Activated CD8-positive, alpha-beta memory T cell treated with anti-CD3 and anti-CD28 coated beads for 36 hours (primary cell): ENCODE measurements at regions not wholly inside any gene's neighbourhood (a gene's known extent, or its start where the extent isn't known, plus 50 kb on each side); places are given as distances from the start of the nearest gene placed in this dataset.
"Not testable (repeated sequence)": the region's sequence is repeated elsewhere in the genome, so short reads cannot be mapped to it uniquely, and the experiment has no call there.

Experiments used
- CTCF ChIA-PET: fragments of 350-600 bp; sonication (Branson Sonifier 250); formaldehyde crosslinking; loops from one replicate; lab custom pipeline; 2021; ENCODE audit warnings: antibody characterized with exemption; lab: Charles Lee
- POLR2A ChIA-PET: fragments of 350-600 bp; sonication (Branson Sonifier 250); formaldehyde crosslinking; loops from one replicate; lab custom pipeline; 2021; ENCODE audit warnings: antibody characterized with exemption; lab: Charles Lee

- POLR2A ChIA-PET = no interaction called here
- CTCF ChIA-PET = no interaction called here
These were observed 195.7 kb upstream of the TOX3 start for GRCh38 chr16:52742608-52743170.

GRCh38 chr16:52742052-52742451 lies 195.1 kb upstream of the TOX3 start:
- CTCF ChIA-PET = no interaction called here
- POLR2A ChIA-PET = no interaction called here

- POLR2A ChIA-PET = no interaction called here
- CTCF ChIA-PET = no interaction called here
These were observed 194.4 kb upstream of the TOX3 start for GRCh38 chr16:52741351-52741750.

DNA sequence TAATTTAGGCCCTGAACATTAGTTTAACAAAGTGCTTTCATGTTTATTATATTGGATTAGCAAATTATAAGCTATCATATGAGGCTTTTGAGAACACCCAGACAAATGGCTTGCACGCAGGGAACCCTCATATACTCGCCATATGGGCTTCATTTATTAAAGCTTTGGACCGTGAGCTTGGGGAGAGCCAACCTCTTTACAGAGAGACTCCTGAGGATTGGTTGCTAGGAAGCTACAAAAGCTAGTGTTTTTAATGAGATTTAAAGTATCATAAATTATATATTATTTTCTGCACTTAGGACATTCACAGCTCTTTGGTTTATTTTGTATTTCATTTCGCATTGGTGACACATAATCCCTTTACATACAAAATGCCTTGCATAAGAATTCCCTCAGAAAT lies 193.8 kb upstream of the TOX3 start:
- CTCF ChIA-PET = no interaction called here
- POLR2A ChIA-PET = no interaction called here

DNA sequence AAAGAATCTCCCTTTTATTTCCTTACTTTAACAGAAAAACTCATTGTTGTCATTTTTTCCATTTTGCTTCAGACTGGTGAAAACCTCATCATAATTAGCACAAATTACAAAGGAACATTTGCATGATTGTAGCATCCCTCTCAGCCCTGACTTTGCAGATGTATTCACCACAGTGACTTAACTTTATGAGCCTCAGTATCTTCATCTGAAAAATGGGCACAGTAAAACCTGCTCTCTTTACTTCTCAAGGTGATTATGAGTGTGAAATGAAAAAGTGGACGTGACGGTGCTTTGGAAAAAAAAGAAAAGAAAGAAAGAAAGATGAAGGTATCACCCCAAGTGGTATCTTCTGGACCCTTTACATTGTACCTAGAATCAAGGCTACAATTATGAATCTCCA lies 193.4 kb upstream of the TOX3 start:
- CTCF ChIA-PET = no interaction called here

DNA sequence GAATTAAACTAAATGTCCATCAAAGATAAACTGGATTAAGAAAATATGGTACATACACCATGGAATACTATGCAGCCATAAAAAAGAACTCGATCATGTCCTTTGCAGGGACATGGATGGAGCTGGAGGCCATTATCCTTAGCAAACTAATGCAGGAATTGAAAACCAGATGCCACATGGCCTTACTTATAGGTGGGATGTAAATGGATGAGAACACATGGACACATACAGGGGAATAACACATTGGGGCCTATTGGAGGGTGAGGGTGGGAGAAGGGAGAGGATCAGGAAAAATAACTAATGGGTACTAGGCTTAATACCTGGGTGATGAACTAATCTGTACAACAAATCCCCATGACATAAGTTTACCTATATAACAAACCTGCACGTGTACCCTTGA lies 192.0 kb upstream of the TOX3 start:
- CTCF ChIA-PET, POLR2A ChIA-PET: not testable (repeated sequence)

More for the DNA sequence above, 193.4 kb upstream of the TOX3 start:
- POLR2A ChIA-PET = no interaction called here

DNA sequence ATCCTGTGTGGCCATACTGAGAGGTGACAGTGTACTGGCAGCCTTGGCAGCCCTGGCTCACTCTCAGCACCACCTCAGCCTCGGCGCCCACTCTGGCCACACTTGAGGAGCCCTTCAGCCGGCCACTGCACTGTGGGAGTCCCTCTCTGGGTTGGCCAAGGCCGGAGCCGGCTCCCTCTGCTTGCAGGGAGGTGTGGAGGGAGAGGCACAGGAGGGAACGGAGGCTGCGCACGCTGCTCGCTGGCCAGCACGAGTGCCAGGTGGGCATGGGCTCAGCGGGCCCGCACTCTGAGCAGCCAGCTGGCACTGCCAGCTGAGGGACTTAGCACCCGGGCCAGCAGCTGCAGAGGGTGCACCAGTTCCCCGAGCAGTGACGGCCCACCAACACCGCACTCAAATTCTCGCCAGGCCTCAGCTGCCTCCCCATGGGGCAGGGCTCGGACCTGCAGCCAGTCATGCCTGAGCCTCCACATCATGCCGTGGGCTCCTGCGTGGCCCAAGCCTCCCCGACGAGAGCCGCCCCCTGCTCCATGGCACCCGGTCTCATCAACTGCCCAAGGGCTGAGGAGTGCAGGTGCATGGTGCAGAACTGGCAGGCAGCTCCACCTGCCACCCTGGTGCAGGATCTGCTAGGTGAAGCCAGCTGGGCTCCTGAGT lies 184.4 kb upstream of the TOX3 start:
- ChIA-PET POLR2A (no interaction called here), CTCF (no interaction called here)

DNA sequence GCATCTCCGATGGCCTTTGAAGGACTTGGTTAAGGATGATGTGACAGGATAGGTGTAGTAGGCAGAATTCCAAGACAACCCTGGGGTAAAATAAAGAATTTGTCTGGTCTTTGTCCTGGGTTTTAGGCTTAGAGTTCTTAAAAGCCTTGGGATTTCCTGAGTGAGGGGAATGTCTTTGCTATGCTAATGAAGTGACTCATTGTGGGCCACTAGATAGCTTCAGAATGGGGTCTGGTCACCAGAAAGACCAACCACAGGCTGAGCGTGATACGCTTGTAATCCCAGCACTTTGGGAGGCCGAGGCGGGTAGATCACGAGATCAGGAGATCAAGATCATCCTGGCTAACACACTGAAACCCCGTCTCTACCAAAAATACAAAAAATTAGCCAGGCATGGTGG lies 182.8 kb upstream of the TOX3 start:
- POLR2A ChIA-PET = no interaction called here
- CTCF ChIA-PET = no interaction called here

DNA sequence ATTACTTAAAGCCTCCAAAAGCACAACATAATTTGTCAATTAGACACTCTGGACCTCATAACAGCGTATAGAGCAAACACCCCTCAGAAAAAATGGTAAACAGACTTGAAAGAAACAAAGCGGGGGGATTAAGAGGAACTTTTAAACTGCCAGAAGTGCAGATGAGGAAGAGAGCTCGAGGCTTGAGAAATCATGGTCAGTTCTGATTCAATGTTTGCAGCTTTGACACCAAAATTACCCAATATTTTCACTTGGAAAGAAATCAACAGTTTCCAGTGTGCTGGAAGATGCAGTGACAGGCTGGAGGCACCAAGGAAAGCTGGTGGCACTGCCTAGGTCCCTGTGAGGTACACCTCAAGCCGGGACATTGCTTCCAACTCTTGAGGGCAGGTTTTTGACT lies 180.9 kb upstream of the TOX3 start:
- ChIA-PET CTCF (no interaction called here), POLR2A (no interaction called here)

GRCh38 chr16:52727441-52727840 lies 180.5 kb upstream of the TOX3 start:
- POLR2A ChIA-PET = no interaction called here
- CTCF ChIA-PET = no interaction called here

DNA sequence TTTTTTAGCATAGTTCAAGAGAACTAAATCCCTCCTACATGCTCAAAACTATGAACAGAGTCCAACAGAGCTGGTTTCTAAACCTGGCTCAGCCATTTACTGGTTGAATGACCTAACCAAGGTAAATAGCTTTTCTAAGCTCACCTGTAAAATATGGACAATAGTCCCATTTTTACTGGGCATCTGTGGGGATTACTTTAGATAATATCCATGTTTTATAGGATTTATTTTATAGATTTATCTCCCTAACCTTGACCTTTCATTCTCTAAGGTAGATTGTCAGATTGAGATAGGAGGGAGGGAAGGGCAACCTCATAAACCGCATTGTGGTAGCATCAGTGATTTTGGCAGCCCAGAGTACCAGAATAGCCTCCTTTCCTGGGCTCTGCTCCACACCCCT lies 178.5 kb upstream of the TOX3 start:
- POLR2A ChIA-PET = no interaction called here
- CTCF ChIA-PET = no interaction called here

- CTCF ChIA-PET = no interaction called here
- POLR2A ChIA-PET = no interaction called here
These were observed 178.1 kb upstream of the TOX3 start for GRCh38 chr16:52725043-52725442.

DNA sequence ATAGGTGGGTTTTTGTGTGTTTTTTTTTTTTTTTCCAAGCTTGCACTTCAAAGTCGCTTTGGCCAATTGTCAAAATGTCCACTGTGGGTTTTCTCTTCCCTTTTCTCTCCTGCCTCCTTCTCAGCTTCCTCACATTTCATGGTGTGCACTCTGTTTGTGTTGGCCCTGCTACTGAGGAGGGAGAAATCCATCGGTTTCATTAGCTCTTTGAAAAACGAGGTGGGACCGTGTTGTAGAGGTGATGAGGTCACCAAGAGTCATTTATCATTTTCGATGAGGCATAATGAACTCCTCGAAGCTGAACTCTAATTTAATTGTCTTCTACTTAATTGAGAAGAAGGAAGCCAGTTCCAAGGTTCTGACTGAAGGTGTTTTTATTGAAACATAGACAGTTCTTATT lies 174.4 kb upstream of the TOX3 start:
- ChIA-PET CTCF (no interaction called here), POLR2A (no interaction called here)

- ChIA-PET POLR2A (no interaction called here), CTCF (no interaction called here)
These were observed 171.1 kb upstream of the TOX3 start for GRCh38 chr16:52718046-52718445.

GRCh38 chr16:52713740-52714139 lies 166.8 kb upstream of the TOX3 start:
- CTCF ChIA-PET = no interaction called here

GRCh38 chr16:52709306-52709705 lies 162.4 kb upstream of the TOX3 start:
- ChIA-PET POLR2A (no interaction called here), CTCF (no interaction called here)

More at GRCh38 chr16:52713740-52714139, 166.8 kb upstream of the TOX3 start:
- POLR2A ChIA-PET = no interaction called here

DNA sequence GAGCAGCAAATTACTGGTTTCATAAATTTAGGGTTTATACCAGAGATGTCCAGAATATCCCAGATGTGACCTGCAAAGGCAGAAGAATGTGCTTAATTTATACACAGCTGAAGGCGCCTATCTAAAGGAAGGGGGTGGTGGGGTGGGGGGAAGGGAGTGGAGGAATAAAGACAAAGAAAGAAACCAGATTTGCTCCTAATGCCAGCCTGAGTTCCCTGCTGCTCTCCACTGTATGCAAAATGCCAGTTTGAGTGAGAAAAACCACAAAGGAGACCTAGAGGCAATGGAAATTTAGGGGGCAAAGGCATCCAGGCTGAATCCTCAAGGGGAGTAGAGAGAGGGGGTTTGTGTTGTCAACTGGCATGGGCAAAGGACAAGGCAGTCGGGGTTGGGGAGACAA lies 161.5 kb upstream of the TOX3 start:
- ChIA-PET CTCF (no interaction called here), POLR2A (no interaction called here)

- ChIA-PET CTCF (no interaction called here), POLR2A (no interaction called here)
These were observed 160.9 kb upstream of the TOX3 start for GRCh38 chr16:52707676-52708337.

DNA sequence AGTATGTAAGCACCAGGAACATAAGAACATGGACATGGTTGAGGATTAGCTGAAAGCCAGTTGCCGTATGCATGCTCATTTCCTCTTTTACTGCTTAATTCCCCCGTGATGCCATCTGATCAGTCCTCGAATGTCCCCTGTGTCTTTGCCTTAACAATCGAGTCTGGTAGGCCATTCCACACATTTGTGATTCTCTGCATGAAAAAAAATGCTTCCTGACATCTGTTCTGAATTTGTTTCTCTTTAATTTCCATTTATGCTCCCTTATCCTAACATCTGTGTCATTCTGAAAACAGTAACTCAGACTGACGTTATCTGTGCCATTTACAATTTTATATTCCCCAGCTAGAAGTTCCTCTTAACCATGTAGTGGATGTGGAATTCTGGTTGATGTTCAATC lies 158.2 kb upstream of the TOX3 start:
- ChIA-PET POLR2A (no interaction called here), CTCF (no interaction called here)

DNA sequence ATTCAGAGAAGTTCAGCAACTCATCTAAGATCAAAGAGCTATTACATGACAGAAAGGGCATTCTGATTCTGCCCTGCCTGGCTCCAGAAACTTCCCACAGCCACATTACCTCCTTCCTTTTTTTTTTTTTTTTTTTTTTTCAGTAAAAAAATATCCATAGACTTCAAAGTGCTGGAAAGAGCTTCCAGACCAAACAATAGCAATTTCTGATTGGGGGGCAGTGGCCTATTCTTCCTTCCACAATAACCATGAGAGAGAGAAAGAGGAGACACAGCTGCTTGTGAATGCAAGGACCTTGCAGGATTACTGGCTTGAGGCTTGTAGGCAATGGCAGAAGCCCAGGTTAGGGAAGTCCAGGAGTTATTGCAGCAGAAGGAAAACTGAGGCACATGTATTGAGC lies 151.0 kb upstream of the TOX3 start:
- ChIA-PET POLR2A (no interaction called here), CTCF (no interaction called here)

GRCh38 chr16:52696126-52696525 lies 149.2 kb upstream of the TOX3 start:
- POLR2A ChIA-PET = no interaction called here
- CTCF ChIA-PET = no interaction called here
